OCI-LY1 (cell line): ENCODE measurements at regions not wholly inside any gene's neighbourhood (a gene's known extent, or its start where the extent isn't known, plus 50 kb on each side); places are given as distances from the start of the nearest gene placed in this dataset.

Source experiments
- H2AFZ ChIP-seq: fragments of 200-600 bp; sonication (generic), shearing (Covaris generic); 2 replicates; pipeline ENCODE4 v1.6.0; 2014; ENCODE audit warnings: antibody characterized with exemption, mild to moderate bottlenecking, low read length
- H3F3A ChIP-seq: fragments of 200-600 bp; sonication (generic), shearing (Covaris generic); 2 replicates; pipeline ENCODE4 v1.6.0; 2014; ENCODE audit warnings: mild to moderate bottlenecking, antibody characterized with exemption, low read length, moderate library complexity; ENCODE audit not compliant: insufficient read depth
- H3K27ac ChIP-seq: fragments of 200-600 bp; sonication (generic); 2 replicates; pipeline ENCODE4 v1.5.1; 2014; ENCODE audit warnings: low read length, mixed run types, mild to moderate bottlenecking, low read depth; ENCODE audit not compliant: poor library complexity, severe bottlenecking
- H3K27me3 ChIP-seq: fragments of 200-600 bp; sonication (generic); 2 replicates; pipeline ENCODE4 v1.6.0; 2014; ENCODE audit warnings: antibody characterized with exemption, mild to moderate bottlenecking, low read length, moderate library complexity; ENCODE audit not compliant: insufficient read depth
- H3K36me3 ChIP-seq: fragments of 200-600 bp; sonication (generic); 2 replicates; pipeline ENCODE4 v1.6.1; 2014; ENCODE audit warnings: mild to moderate bottlenecking, antibody characterized with exemption, low read length, moderate library complexity, mixed read lengths; ENCODE audit not compliant: insufficient read depth
- H3K4me1 ChIP-seq: fragments of 200-600 bp; sonication (generic); 2 replicates; pipeline ENCODE4 v1.5.1; 2014; ENCODE audit warnings: mild to moderate bottlenecking, low read length, moderate library complexity; ENCODE audit not compliant: insufficient read depth, severe bottlenecking
- H3K4me2 ChIP-seq: fragments of 200-600 bp; sonication (generic), shearing (Covaris generic); 2 replicates; pipeline ENCODE4 v1.6.1; 2014; ENCODE audit warnings: low read length
- H3K4me3 ChIP-seq: fragments of 200-600 bp; sonication (generic); 2 replicates; pipeline ENCODE4 v1.5.1; 2014; ENCODE audit warnings: low read length, low read depth, mild to moderate bottlenecking, mixed read lengths; ENCODE audit not compliant: poor library complexity, severe bottlenecking
- H3K79me2 ChIP-seq: fragments of 200-600 bp; shearing (Covaris generic); 2 replicates; pipeline ENCODE4 v1.6.1; 2016; ENCODE audit warnings: mixed run types, low read length, mixed read lengths; ENCODE audit not compliant: insufficient read depth
- H3K9ac ChIP-seq: fragments of 200-600 bp; sonication (generic), shearing (Covaris generic); 2 replicates; pipeline ENCODE4 v1.6.1; 2014; ENCODE audit warnings: mild to moderate bottlenecking, low read length, mixed read lengths
- H3K9me2 ChIP-seq: fragments of 200-600 bp; sonication (generic), shearing (Covaris generic); 2 replicates; pipeline ENCODE4 v1.6.1; 2014; ENCODE audit warnings: low read depth, mild to moderate bottlenecking, low read length, mixed read lengths
- H3K9me3 ChIP-seq: fragments of 200-600 bp; shearing (Covaris generic); 2 replicates; pipeline ENCODE4 v1.6.1; 2014; ENCODE audit warnings: low read length, mixed read lengths
- H4K20me1 ChIP-seq: fragments of 200-600 bp; sonication (generic), shearing (Covaris generic); 2 replicates; pipeline ENCODE4 v1.6.0; 2016; ENCODE audit warnings: mild to moderate bottlenecking, low read length; ENCODE audit not compliant: insufficient read depth
- EZH2 ChIP-seq: fragments of 200-600 bp; sonication (generic), shearing (Covaris generic); IDR thresholded peaks from 2 replicates; pipeline ENCODE4 v1.8.0; 2017; ENCODE audit warnings: borderline replicate concordance, mixed run types, mild to moderate bottlenecking, antibody characterized with exemption, low read length, moderate library complexity, mixed read lengths
- TF ChIP-seq, protein P1 (sequence below): fragments of 200-600 bp; sonication (generic), shearing (Covaris generic); IDR thresholded peaks from 2 replicates; pipeline ENCODE4 v1.5.1; 2017; ENCODE audit warnings: mild to moderate bottlenecking, antibody characterized with exemption, low read length, moderate library complexity, mixed read lengths

DNA sequence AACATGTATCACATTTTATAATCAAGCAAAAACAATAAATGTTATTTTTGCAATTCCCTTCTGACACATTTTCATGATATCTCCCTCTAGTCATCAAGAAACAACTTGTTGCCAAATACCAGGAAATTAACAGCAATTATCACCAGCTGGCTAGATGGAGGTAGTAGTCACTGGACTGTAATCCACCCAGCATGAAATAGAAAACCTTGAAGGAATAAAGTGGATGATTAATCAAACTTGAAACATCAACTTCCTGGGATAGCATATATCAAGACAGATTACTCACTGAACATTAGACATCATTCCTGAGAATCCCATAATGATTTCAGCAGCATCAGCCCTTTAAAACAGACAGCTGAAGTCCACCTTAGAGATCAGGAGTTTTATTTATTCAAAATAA lies 259.0 kb downstream of the CCDC59 start:
- TF ChIP-seq EZH2: no peak
- TF ChIP-seq, protein P1, sequence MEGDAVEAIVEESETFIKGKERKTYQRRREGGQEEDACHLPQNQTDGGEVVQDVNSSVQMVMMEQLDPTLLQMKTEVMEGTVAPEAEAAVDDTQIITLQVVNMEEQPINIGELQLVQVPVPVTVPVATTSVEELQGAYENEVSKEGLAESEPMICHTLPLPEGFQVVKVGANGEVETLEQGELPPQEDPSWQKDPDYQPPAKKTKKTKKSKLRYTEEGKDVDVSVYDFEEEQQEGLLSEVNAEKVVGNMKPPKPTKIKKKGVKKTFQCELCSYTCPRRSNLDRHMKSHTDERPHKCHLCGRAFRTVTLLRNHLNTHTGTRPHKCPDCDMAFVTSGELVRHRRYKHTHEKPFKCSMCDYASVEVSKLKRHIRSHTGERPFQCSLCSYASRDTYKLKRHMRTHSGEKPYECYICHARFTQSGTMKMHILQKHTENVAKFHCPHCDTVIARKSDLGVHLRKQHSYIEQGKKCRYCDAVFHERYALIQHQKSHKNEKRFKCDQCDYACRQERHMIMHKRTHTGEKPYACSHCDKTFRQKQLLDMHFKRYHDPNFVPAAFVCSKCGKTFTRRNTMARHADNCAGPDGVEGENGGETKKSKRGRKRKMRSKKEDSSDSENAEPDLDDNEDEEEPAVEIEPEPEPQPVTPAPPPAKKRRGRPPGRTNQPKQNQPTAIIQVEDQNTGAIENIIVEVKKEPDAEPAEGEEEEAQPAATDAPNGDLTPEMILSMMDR: no peak
- H3K27me3 ChIP-seq: no peaks in the 10 kb centered on the region
- H3K9ac ChIP-seq: no peak overlapping the region
- no peak overlapping the region for H3K4me3 ChIP-seq
- no peaks in the 10 kb centered on the region for H4K20me1 ChIP-seq
- no peak overlapping the region for H3K27ac ChIP-seq
- H3K9me2 ChIP-seq: no peaks in the 10 kb centered on the region
- no peaks in the 10 kb centered on the region for H3F3A ChIP-seq
- H3K4me2 ChIP-seq: no peak overlapping the region
- H2AFZ ChIP-seq: no peak overlapping the region
- H3K79me2 ChIP-seq: no peaks in the 10 kb centered on the region
- H3K36me3 ChIP-seq: no peaks in the 10 kb centered on the region
- no peaks in the 10 kb centered on the region for H3K9me3 ChIP-seq
- no peaks in the 10 kb centered on the region for H3K4me1 ChIP-seq

DNA sequence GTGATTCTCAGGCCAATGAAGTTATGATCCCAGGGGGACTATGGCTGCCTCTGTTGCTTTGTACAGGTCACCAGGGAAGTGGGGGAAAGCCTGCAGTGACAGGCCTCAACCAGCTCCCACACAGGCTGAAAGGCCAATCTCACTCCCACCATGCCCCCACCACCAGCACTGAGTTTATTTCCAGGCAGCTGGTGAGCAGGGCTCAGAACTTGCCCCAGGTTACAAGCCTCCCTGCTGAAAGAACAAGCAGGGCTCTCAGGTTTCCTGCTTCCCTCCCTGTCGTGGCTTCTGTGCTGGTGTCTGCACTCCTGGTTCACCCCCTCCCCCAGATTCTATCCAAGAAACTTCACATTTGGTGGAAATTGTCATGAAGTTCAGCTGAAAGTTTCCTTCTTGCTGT lies 260.3 kb downstream of the CCDC59 start:
- H3K9me2 ChIP-seq: no peaks in the 10 kb centered on the region
- H3K27me3 ChIP-seq: no peaks in the 10 kb centered on the region
- no peak overlapping the region for H3K27ac ChIP-seq
- H3K36me3 ChIP-seq: no peaks in the 10 kb centered on the region
- no peaks in the 10 kb centered on the region for H4K20me1 ChIP-seq
- H3K9me3 ChIP-seq: no peaks in the 10 kb centered on the region
- no peaks in the 10 kb centered on the region for H3F3A ChIP-seq
- no peak overlapping the region for H2AFZ ChIP-seq
- H3K79me2 ChIP-seq: no peaks in the 10 kb centered on the region
- H3K9ac ChIP-seq: no peak overlapping the region
- H3K4me3 ChIP-seq: no peak overlapping the region
- H3K4me2 ChIP-seq: no peak overlapping the region
- no peaks in the 10 kb centered on the region for H3K4me1 ChIP-seq
- no peak for TF ChIP-seq EZH2
- TF ChIP-seq, protein P1: no peak

DNA sequence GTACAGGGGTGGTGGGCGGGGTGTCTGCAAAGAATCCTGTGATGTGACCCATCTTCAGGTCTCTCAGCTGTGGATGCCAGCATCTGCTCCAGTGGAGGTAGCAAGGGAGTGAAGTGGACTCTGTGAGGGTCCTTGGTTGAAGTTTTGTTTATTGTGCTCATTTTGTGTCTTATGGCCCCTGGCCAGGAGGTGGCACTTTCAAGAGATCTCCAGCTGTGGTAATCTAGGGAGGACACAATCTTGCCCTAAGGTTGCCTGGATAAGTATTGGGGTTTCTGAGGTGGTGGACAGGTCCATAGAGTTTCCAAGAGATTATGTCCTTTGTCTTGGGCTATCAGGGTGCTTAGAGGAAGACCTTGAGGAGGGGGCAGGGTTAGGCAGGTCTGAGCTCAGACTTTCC lies 260.7 kb downstream of the CCDC59 start:
- Histone ChIP-seq H3F3A (no peaks in the 10 kb centered on the region), H3K27me3 (no peaks in the 10 kb centered on the region), H2AFZ (no peak overlapping the region), H3K36me3 (no peaks in the 10 kb centered on the region), H3K79me2 (no peaks in the 10 kb centered on the region), H3K4me3 (no peak overlapping the region), H3K27ac (no peak overlapping the region), H3K9me2 (no peaks in the 10 kb centered on the region), H3K4me2 (no peak overlapping the region), H3K4me1 (no peaks in the 10 kb centered on the region), H4K20me1 (no peaks in the 10 kb centered on the region), H3K9ac (no peak overlapping the region), H3K9me3 (no peaks in the 10 kb centered on the region)
- TF ChIP-seq EZH2: no peak
- TF ChIP-seq, protein P1: no peak
